WTC11 (cell line): ENCODE measurements at regions not wholly inside any gene's neighbourhood (a gene's known extent, or its start where the extent isn't known, plus 50 kb on each side); places are given as distances from the start of the nearest gene placed in this dataset.

Experiments
- CTCF ChIP-seq: fragments of 200-600 bp; IDR thresholded peaks from 2 replicates; pipeline ENCODE4 v1.8.0; 2022; ENCODE audit warnings: antibody characterized with exemption
- NR1H2 ChIP-seq: sonication (generic); formaldehyde crosslinking; IDR thresholded peaks from 2 replicates; pipeline ENCODE4 v1.9.0; 2021; ENCODE audit warnings: mild to moderate bottlenecking, moderate library complexity, missing genetic modification reagents
- SP1 ChIP-seq: sonication (generic); formaldehyde crosslinking; conservative IDR thresholded peaks from 2 replicates; pipeline ENCODE4 v1.8.1; 2022; ENCODE audit warnings: missing genetic modification reagents
- TF ChIP-seq, protein P1 (sequence below): sonication (generic); formaldehyde crosslinking; IDR thresholded peaks from 2 replicates; pipeline ENCODE4 v1.8.1; 2022; ENCODE audit warnings: mild to moderate bottlenecking, moderate library complexity, missing genetic modification reagents

DNA sequence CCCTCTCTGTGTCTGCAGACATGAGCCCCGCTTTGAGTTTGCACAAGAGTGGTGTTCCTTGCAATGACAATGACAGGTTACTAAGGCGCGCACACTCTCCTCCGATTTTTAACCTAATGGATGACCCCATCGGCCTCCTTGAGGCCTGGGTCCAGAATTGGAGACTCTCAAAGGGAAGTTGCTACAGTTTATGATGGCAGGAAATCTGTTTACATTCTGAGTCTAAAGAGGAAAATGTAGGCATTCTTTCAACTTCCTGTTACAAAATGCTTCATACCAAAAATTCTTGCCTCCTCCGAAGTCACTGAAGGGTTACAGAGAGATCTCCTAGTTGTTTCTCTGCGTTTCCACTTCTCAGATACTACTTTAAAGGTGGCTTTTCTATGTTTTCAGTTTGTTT, 225.3 kb upstream of the AGAP1 start:
- TF ChIP-seq NR1H2 (CRISPR knock-in tag) (no peak), CTCF (no peak), SP1 (CRISPR knock-in tag) (no peak)
- TF ChIP-seq, protein P1, sequence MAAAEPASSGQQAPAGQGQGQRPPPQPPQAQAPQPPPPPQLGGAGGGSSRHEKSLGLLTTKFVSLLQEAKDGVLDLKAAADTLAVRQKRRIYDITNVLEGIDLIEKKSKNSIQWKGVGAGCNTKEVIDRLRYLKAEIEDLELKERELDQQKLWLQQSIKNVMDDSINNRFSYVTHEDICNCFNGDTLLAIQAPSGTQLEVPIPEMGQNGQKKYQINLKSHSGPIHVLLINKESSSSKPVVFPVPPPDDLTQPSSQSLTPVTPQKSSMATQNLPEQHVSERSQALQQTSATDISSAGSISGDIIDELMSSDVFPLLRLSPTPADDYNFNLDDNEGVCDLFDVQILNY (CRISPR knock-in tag) = no peak
